Gastrocnemius medialis (tissue), 4 donors: ENCODE measurements at regions not wholly inside any gene's neighbourhood (a gene's known extent, or its start where the extent isn't known, plus 50 kb on each side); places are given as distances from the start of the nearest gene placed in this dataset.
"Not testable (repeated sequence)": the region's sequence is repeated elsewhere in the genome, so short reads cannot be mapped to it uniquely, and the experiment has no call there.

Experiments
- POLR2A ChIP-seq, 2 donors: fragments of 450-650 bp; IDR thresholded peaks; one replicate each; pipeline ENCODE4 v1.6.1; 2017; ENCODE audit warnings: antibody characterized with exemption in 2 of 2, mild to moderate bottlenecking in 2 of 2, moderate library complexity in 2 of 2
- TF ChIP-seq, protein P1 (sequence below), 5 experiments: fragments of 450-650 bp in 3 of 5; fragments of 200-600 bp in 2 of 5; sonication (generic) in 2 of 5; IDR thresholded peaks in 4 of 5; conservative IDR thresholded peaks in 1 of 5; 1 replicate in 4 of 5; 2 replicates in 1 of 5; pipeline ENCODE4 v1.5.1; 2016 to 2019; ENCODE audit warnings: antibody characterized with exemption in 5 of 5, mild to moderate bottlenecking in 3 of 5, moderate library complexity in 3 of 5

DNA sequence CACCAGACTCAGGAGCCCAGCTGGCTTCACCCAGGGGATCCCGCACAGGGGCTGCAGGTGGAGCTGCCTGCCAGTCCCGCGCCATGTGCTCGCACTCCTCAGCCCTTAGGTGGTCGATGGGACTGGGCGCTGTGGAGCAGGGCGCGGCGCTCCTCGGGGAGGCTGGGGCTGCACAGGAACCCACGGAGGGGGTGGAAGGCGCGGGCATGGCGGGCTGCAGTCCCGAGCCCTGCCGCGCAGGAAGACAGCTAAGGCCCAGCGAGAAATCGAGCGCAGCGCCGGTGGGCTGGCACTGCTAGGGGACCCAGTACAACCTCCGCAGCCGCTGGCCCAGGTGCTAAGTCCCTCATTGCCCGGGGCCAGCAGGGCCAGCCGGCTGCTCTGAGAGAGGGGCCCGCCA is 202.9 kb downstream of the SPANXN4 start:
- TF ChIP-seq POLR2A (IDR thresholded peaks at IDR 0.05): not testable (repeated sequence)
- TF ChIP-seq, protein P1, sequence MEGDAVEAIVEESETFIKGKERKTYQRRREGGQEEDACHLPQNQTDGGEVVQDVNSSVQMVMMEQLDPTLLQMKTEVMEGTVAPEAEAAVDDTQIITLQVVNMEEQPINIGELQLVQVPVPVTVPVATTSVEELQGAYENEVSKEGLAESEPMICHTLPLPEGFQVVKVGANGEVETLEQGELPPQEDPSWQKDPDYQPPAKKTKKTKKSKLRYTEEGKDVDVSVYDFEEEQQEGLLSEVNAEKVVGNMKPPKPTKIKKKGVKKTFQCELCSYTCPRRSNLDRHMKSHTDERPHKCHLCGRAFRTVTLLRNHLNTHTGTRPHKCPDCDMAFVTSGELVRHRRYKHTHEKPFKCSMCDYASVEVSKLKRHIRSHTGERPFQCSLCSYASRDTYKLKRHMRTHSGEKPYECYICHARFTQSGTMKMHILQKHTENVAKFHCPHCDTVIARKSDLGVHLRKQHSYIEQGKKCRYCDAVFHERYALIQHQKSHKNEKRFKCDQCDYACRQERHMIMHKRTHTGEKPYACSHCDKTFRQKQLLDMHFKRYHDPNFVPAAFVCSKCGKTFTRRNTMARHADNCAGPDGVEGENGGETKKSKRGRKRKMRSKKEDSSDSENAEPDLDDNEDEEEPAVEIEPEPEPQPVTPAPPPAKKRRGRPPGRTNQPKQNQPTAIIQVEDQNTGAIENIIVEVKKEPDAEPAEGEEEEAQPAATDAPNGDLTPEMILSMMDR (IDR thresholded peaks at IDR 0.05 in 4 of 5, conservative IDR thresholded peaks at IDR 0.05 in 1 of 5): not testable (repeated sequence)
